ENCODE measurements at regions not wholly inside any gene's neighbourhood (a gene's known extent, or its start where the extent isn't known, plus 50 kb on each side); places are given as distances from the start of the nearest gene placed in this dataset.

GRCh38 chr2:104092886-104093285, 761.0 kb upstream of the POU3F3 start:
- DNase-seq (no peak), ATAC-seq (ENCODE audit: poor library complexity) (no peak)
- no peaks in the 10 kb centered on the region for H3K36me3 Mint-ChIP-seq (ENCODE audit: low read depth)
- no peak overlapping the region for H3K27ac Mint-ChIP-seq
- H3K27me3 Mint-ChIP-seq = no peaks in the 10 kb centered on the region
- TF ChIP-seq CTCF (IDR thresholded peaks at IDR 0.05) = no peak
- no peaks in the 10 kb centered on the region for H3K4me1 Mint-ChIP-seq (ENCODE audit: low read depth)
- CTCF ChIA-PET = no interaction called here
- Histone ChIP-seq H3K36me3 (ENCODE audit: insufficient read depth, low read length) (no peaks in the 10 kb centered on the region), H3K4me1 (ENCODE audit: insufficient read depth, low read length) (no peaks in the 10 kb centered on the region), H3K27ac (ENCODE audit: low read depth in 1 of 2, low read length in 2 of 2) (no peak overlapping the region), H3K4me3 (ENCODE audit: low read length) (no peak overlapping the region), H3K9me3 (ENCODE audit: control insufficient read depth in 1 of 2, insufficient read depth in 1 of 2, low read length in 2 of 2) (no peaks in the 10 kb centered on the region), H3K27me3 (ENCODE audit: control insufficient read depth in 1 of 2, insufficient read depth in 2 of 2, low read length in 2 of 2) (no peaks in the 10 kb centered on the region)
- POLR2A ChIA-PET = no interaction called here
- intact Hi-C loops (cut with DNase I, micrococcal nuclease) = no loop called here
- no peak overlapping the region for H3K4me3 Mint-ChIP-seq
- peaks cover 5% of the 10 kb centered on the region for H3K9me3 Mint-ChIP-seq

GRCh38 chr2:104102615-104103014, 751.3 kb upstream of the POU3F3 start:
- Histone ChIP-seq H3K27me3 (ENCODE audit: control insufficient read depth in 1 of 2, insufficient read depth in 2 of 2, low read length in 2 of 2) (no peaks in the 10 kb centered on the region), H3K36me3 (ENCODE audit: insufficient read depth, low read length) (no peaks in the 10 kb centered on the region), H3K27ac (ENCODE audit: low read depth in 1 of 2, low read length in 2 of 2) (no peak overlapping the region), H3K4me1 (ENCODE audit: insufficient read depth, low read length) (no peaks in the 10 kb centered on the region), H3K9me3 (ENCODE audit: control insufficient read depth in 1 of 2, insufficient read depth in 1 of 2, low read length in 2 of 2) (peaks cover 0 to 7% of the 10 kb centered on the region in 2 experiments), H3K4me3 (ENCODE audit: low read length) (no peak overlapping the region)
- no peak for ATAC-seq (ENCODE audit: poor library complexity)
- Mint-ChIP-seq H3K27me3 (no peaks in the 10 kb centered on the region), H3K9me3 (no peaks in the 10 kb centered on the region), H3K27ac (no peak overlapping the region), H3K36me3 (ENCODE audit: low read depth) (no peaks in the 10 kb centered on the region), H3K4me1 (ENCODE audit: low read depth) (no peaks in the 10 kb centered on the region), H3K4me3 (no peak overlapping the region)
- ChIA-PET POLR2A (no interaction called here), CTCF (no interaction called here)
- intact Hi-C loops (cut with DNase I, micrococcal nuclease) = no loop called here
- TF ChIP-seq CTCF (IDR thresholded peaks at IDR 0.05) = no peak
- DNase-seq = no peak

GRCh38 chr2:104109356-104109755, 744.6 kb upstream of the POU3F3 start:
- H3K9me3 ChIP-seq (ENCODE audit: control insufficient read depth in 1 of 2, insufficient read depth in 1 of 2, low read length in 2 of 2) = peaks cover 0 to 4% of the 10 kb centered on the region in 2 experiments
- POLR2A ChIA-PET = no interaction called here

More at GRCh38 chr2:104109356-104109755, 744.6 kb upstream of the POU3F3 start:
- H3K4me3 Mint-ChIP-seq = no peak overlapping the region
- no peaks in the 10 kb centered on the region for H3K36me3 ChIP-seq (ENCODE audit: insufficient read depth, low read length)
- H3K27ac Mint-ChIP-seq = no peak overlapping the region
- no peaks in the 10 kb centered on the region for H3K4me1 Mint-ChIP-seq (ENCODE audit: low read depth)
- H3K27me3 ChIP-seq (ENCODE audit: control insufficient read depth in 1 of 2, insufficient read depth in 2 of 2, low read length in 2 of 2) = no peaks in the 10 kb centered on the region
- H3K36me3 Mint-ChIP-seq (ENCODE audit: low read depth) = no peaks in the 10 kb centered on the region
- H3K27me3 Mint-ChIP-seq = no peaks in the 10 kb centered on the region
- CTCF ChIA-PET = no interaction called here
- H3K4me3 ChIP-seq (ENCODE audit: low read length) = no peak overlapping the region
- no peaks in the 10 kb centered on the region for H3K4me1 ChIP-seq (ENCODE audit: insufficient read depth, low read length)
- H3K9me3 Mint-ChIP-seq = peaks cover 4% of the 10 kb centered on the region
- TF ChIP-seq CTCF (IDR thresholded peaks at IDR 0.05) = no peak
- DNase-seq (no peak), ATAC-seq (ENCODE audit: poor library complexity) (no peak)
- no peak overlapping the region for H3K27ac ChIP-seq (ENCODE audit: low read depth in 1 of 2, low read length in 2 of 2)
- intact Hi-C loops (cut with DNase I, micrococcal nuclease) = no loop called here
